ENCODE measurements at regions not wholly inside any gene's neighbourhood (a gene's known extent, or its start where the extent isn't known, plus 50 kb on each side); places are given as distances from the start of the nearest gene placed in this dataset.

DNA sequence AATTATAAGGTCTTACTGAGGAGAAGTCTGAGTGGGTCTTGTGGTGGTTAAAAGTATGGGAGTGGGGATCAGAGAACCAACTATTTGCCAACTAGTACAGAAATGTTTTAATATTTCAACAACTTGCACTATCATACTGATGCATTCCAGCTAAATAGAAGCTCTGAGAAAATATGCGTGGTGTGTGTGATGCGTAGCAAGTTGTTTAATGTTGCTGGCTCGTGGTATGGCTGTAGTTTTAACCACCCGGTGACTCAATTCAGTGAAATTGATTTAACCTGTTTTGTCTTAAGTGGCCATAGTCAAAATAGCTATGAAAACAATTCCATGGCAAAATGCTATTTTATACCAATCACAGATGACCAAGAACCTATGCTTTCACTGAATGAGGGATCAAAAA, 176.5 kb upstream of the SLC24A2 start:
- Histone ChIP-seq H3K4me1 (ENCODE audit: control insufficient read depth, insufficient read depth, low read length) (peaks cover 2% of the 10 kb centered on the region; the same call in 1 of the 2 replicates), H2BK20ac (ENCODE audit: low read depth, low read length) (no peak overlapping the region), H4K91ac (ENCODE audit: insufficient read depth, low read depth, low read length) (no peak overlapping the region), H3K36me3 (ENCODE audit: control insufficient read depth, insufficient read depth, low read length) (no peaks in the 10 kb centered on the region), H4K5ac (ENCODE audit: low read depth, low read length) (no peak overlapping the region), H2AFZ (replicated peaks; ENCODE audit: low read length, poor library complexity) (no peak overlapping the region), H3K27ac (ENCODE audit: insufficient read depth, low read length) (no peak overlapping the region), H3K14ac (replicated peaks; ENCODE audit: low read depth, low read length) (no peak overlapping the region), H3K27me3 (ENCODE audit: control insufficient read depth, insufficient read depth, low read length) (peaks cover 5% of the 10 kb centered on the region), H3K79me1 (ENCODE audit: low read depth in 1 of 2, low read length in 2 of 2) (no peaks in the 10 kb centered on the region), H3K23ac (ENCODE audit: low read depth, low read length) (no peak overlapping the region), H2BK5ac (ENCODE audit: low read depth, low read length, poor library complexity, severe bottlenecking) (peak overlapping the region; percentile 39), H3K18ac (ENCODE audit: low read depth, low read length) (no peak overlapping the region; the same call in 1 of the 2 replicates), H2BK120ac (ENCODE audit: low read depth, low read length) (no peak overlapping the region), H3K9ac (ENCODE audit: low read depth, low read length) (no peak overlapping the region), H2AK9ac (replicated peaks; ENCODE audit: low read depth, low read length, poor library complexity) (no peak overlapping the region), H3K4ac (ENCODE audit: low read depth, low read length) (no peak overlapping the region), H3K56ac (ENCODE audit: extremely low read depth, insufficient read depth, low read length) (no peak overlapping the region), H2BK15ac (ENCODE audit: low read depth, low read length) (no peak overlapping the region), H3K4me2 (ENCODE audit: low read depth, low read length) (peak overlapping the region; percentile 9; the same call in 1 of the 2 replicates), H4K20me1 (ENCODE audit: insufficient read depth, low read length) (no peaks in the 10 kb centered on the region), H3K9me3 (ENCODE audit: control insufficient read depth, insufficient read depth, low read length) (no peaks in the 10 kb centered on the region), H3K9me1 (ENCODE audit: insufficient read depth, low read length) (no peaks in the 10 kb centered on the region), H2AK5ac (ENCODE audit: low read depth, low read length) (no peak overlapping the region), H3K4me3 (ENCODE audit: insufficient read depth, low read depth, low read length) (no peak overlapping the region), H4K8ac (ENCODE audit: low read depth in 2 of 2, low read length in 2 of 2) (no peak overlapping the region)
- BruUV-seq (replicated peaks) = no TSS peak
- ATAC-seq (ENCODE audit: low read depth) = no peak; the same call in 1 of the 2 replicates
- DNase-seq = peak; percentile 10
- CTCF ChIA-PET = interaction anchor here (1.0 kb wide), 2 partner anchors 14 to 22 kb away, joined by 3 to 5 read pairs; no protein-coding TSS in a partner anchor
- WGBS, 2 experiments (ENCODE audit: extremely low coverage in 2 of 2, insufficient read length in 1 of 2) = 48% methylated on average over 3 of the region's 4 CpGs; no CpG with 5 or more reads in 1 of the 2 experiments
- POLR2A ChIA-PET (ENCODE audit: unreplicated experiment) = no interaction called here
- in situ Hi-C loops (cut with MboI; ENCODE audit: low sequenced_read_pairs) = no loop called here
- dilution Hi-C loops (cut with HindIII; ENCODE audit: low sequenced_read_pairs, unreplicated experiment) = no loop called here
- TF ChIP-seq, protein P1, sequence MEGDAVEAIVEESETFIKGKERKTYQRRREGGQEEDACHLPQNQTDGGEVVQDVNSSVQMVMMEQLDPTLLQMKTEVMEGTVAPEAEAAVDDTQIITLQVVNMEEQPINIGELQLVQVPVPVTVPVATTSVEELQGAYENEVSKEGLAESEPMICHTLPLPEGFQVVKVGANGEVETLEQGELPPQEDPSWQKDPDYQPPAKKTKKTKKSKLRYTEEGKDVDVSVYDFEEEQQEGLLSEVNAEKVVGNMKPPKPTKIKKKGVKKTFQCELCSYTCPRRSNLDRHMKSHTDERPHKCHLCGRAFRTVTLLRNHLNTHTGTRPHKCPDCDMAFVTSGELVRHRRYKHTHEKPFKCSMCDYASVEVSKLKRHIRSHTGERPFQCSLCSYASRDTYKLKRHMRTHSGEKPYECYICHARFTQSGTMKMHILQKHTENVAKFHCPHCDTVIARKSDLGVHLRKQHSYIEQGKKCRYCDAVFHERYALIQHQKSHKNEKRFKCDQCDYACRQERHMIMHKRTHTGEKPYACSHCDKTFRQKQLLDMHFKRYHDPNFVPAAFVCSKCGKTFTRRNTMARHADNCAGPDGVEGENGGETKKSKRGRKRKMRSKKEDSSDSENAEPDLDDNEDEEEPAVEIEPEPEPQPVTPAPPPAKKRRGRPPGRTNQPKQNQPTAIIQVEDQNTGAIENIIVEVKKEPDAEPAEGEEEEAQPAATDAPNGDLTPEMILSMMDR (conservative IDR thresholded peaks at IDR 0.05; ENCODE audit: low read depth, low read length) = no peak
- no peak for TF ChIP-seq MAFK (IDR thresholded peaks at IDR 0.05; ENCODE audit: low read depth, low read length)
- no peak for TF ChIP-seq MAZ (IDR thresholded peaks at IDR 0.05; ENCODE audit: borderline replicate concordance, low read depth, low read length)
- TF ChIP-seq NFE2L2 (IDR thresholded peaks at IDR 0.05; ENCODE audit: low read depth, low read length) = no peak
- no peak for TF ChIP-seq CHD1 (IDR thresholded peaks at IDR 0.05; ENCODE audit: low read depth, low read length)
- TF ChIP-seq FOS (IDR thresholded peaks at IDR 0.05; ENCODE audit: low read depth, low read length) = no peak
- intact Hi-C loops (cut with micrococcal nuclease) = no loop called here
